ENCODE measurements at regions not wholly inside any gene's neighbourhood (a gene's known extent, or its start where the extent isn't known, plus 50 kb on each side); places are given as distances from the start of the nearest gene placed in this dataset.

DNA sequence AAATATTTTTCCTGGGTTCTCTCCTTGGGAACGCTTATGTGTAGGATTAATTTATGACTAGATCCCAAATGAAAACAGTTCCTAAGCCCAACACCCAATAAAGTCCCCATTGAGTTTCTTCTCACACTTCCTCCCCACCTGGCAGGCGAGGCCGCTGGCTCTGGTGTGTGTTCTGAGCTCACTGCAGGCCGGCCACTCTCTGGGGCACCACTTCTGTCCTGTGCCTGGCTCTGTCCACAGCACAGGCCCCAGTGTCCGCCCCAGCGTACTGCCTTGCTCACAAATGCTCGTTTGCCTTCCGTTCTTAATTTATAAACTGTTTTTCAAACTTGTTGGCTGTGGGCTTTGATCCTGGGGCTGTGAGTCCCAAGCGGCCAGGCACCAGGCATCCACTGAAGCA lies 90.6 kb downstream of the TLR5 start:
- peaks cover 29% of the 10 kb centered on the region; the same call in 1 of the 2 replicates for H3K27me3 ChIP-seq (ENCODE audit: insufficient read depth, low read depth)
- no peaks in the 10 kb centered on the region for H3K4me1 ChIP-seq (replicated peaks; ENCODE audit: insufficient read depth)
- H3F3A ChIP-seq (ENCODE audit: insufficient read depth, low read depth) = no peaks in the 10 kb centered on the region
- POLR2A ChIA-PET (ENCODE audit: unreplicated experiment) = no interaction called here
- H3K9me2 ChIP-seq (ENCODE audit: insufficient read depth) = no peaks in the 10 kb centered on the region
- DNase-seq = no peak
- TF ChIP-seq, protein P1, sequence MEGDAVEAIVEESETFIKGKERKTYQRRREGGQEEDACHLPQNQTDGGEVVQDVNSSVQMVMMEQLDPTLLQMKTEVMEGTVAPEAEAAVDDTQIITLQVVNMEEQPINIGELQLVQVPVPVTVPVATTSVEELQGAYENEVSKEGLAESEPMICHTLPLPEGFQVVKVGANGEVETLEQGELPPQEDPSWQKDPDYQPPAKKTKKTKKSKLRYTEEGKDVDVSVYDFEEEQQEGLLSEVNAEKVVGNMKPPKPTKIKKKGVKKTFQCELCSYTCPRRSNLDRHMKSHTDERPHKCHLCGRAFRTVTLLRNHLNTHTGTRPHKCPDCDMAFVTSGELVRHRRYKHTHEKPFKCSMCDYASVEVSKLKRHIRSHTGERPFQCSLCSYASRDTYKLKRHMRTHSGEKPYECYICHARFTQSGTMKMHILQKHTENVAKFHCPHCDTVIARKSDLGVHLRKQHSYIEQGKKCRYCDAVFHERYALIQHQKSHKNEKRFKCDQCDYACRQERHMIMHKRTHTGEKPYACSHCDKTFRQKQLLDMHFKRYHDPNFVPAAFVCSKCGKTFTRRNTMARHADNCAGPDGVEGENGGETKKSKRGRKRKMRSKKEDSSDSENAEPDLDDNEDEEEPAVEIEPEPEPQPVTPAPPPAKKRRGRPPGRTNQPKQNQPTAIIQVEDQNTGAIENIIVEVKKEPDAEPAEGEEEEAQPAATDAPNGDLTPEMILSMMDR (conservative IDR thresholded peaks at IDR 0.05) = no peak
- no peak for TF ChIP-seq EZH2 (IDR thresholded peaks at IDR 0.05; ENCODE audit: low read depth)
- H3K4me3 ChIP-seq = no peak overlapping the region
- H3K4me2 ChIP-seq = no peak overlapping the region
- H4K20me1 ChIP-seq (ENCODE audit: insufficient read depth) = no peaks in the 10 kb centered on the region
- H3K27ac ChIP-seq = no peak overlapping the region
- intact Hi-C loops (cut with micrococcal nuclease; ENCODE audit: unreplicated experiment) = no loop called here
- H3K79me2 ChIP-seq (ENCODE audit: low read depth) = no peaks in the 10 kb centered on the region
- no peaks in the 10 kb centered on the region for H3K36me3 ChIP-seq (ENCODE audit: low read depth)
- H2AFZ ChIP-seq = no peak overlapping the region
- CTCF ChIA-PET = no interaction called here
- no peaks in the 10 kb centered on the region for H3K9me3 ChIP-seq (ENCODE audit: insufficient read depth, low read depth)
- BruUV-seq (replicated peaks) = no TSS peak

DNA sequence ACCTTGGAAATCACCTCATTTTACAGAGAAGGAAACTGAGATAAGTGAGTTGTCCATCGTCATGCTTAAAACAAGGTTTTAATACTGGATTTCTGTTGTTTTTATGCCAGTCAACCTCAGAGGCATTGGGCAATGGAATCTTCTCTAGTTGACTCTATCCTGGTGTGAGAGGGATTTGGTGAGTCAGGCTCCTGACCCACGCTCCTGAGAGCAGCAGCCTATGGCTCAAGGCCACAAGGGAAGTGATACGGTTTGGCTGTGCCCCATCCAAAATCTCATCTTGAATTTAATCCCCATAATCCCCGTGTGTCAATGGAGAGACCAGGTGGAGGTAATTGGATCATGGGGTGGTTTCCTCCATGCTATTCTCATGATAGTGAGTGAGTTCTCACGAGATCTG lies 90.1 kb downstream of the TLR5 start:
- Histone ChIP-seq H3K27me3 (ENCODE audit: insufficient read depth, low read depth) (peaks cover 29% of the 10 kb centered on the region; the same call in 1 of the 2 replicates), H3F3A (ENCODE audit: insufficient read depth, low read depth) (no peaks in the 10 kb centered on the region), H4K20me1 (ENCODE audit: insufficient read depth) (no peaks in the 10 kb centered on the region), H3K36me3 (ENCODE audit: low read depth) (no peaks in the 10 kb centered on the region), H3K4me3 (no peak overlapping the region), H3K27ac (no peak overlapping the region), H2AFZ (no peak overlapping the region), H3K9me2 (ENCODE audit: insufficient read depth) (no peaks in the 10 kb centered on the region), H3K79me2 (ENCODE audit: low read depth) (no peaks in the 10 kb centered on the region), H3K4me1 (replicated peaks; ENCODE audit: insufficient read depth) (no peaks in the 10 kb centered on the region), H3K9me3 (ENCODE audit: insufficient read depth, low read depth) (no peaks in the 10 kb centered on the region), H3K4me2 (no peak overlapping the region)
- POLR2A ChIA-PET (ENCODE audit: unreplicated experiment) = no interaction called here
- no peak for TF ChIP-seq EZH2 (IDR thresholded peaks at IDR 0.05; ENCODE audit: low read depth)
- TF ChIP-seq, protein P1 (conservative IDR thresholded peaks at IDR 0.05) = no peak
- DNase-seq = no peak
- CTCF ChIA-PET = no interaction called here
- intact Hi-C loops (cut with micrococcal nuclease; ENCODE audit: unreplicated experiment) = no loop called here
- BruUV-seq (replicated peaks) = no TSS peak

DNA sequence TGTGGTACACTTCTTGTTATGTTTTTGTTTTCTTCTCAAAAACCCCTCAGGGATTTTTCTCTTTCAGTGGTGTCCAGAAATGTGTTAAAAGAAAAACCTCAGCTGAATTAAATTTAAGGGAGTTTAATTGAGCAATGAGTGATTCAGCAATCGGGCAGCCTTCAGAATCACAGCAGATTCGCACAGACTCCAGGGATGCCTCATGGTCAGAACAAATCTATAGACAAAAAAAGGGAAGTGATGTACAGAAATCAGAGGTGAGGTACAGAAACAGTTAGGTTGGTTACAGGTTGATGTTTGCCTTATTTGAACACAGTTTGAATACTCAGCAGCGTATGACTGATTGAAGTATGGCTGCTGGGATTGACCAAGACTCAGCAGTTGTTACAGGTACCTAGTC lies 86.2 kb downstream of the TLR5 start:
- ChIA-PET POLR2A (ENCODE audit: unreplicated experiment) (no interaction called here), CTCF (no interaction called here)
- no peak overlapping the region for H3K4me3 ChIP-seq
- DNase-seq = no peak
- H3F3A ChIP-seq (ENCODE audit: insufficient read depth, low read depth) = no peaks in the 10 kb centered on the region; the same call in 1 of the 2 replicates
- 0 out of 2 replicates have a peak, but pooled peaks cover under 1% of the 10 kb centered on the region for H3K4me1 ChIP-seq (replicated peaks; ENCODE audit: insufficient read depth)
- H4K20me1 ChIP-seq (ENCODE audit: insufficient read depth) = no peaks in the 10 kb centered on the region
- no peak for TF ChIP-seq EZH2 (IDR thresholded peaks at IDR 0.05; ENCODE audit: low read depth)
- BruUV-seq (replicated peaks) = no TSS peak
- intact Hi-C loops (cut with micrococcal nuclease; ENCODE audit: unreplicated experiment) = no loop called here
- H2AFZ ChIP-seq = no peak overlapping the region
- no peaks in the 10 kb centered on the region for H3K9me2 ChIP-seq (ENCODE audit: insufficient read depth)
- peaks cover 23% of the 10 kb centered on the region; the same call in 1 of the 2 replicates for H3K27me3 ChIP-seq (ENCODE audit: insufficient read depth, low read depth)
- no peak overlapping the region for H3K27ac ChIP-seq
- no peaks in the 10 kb centered on the region for H3K36me3 ChIP-seq (ENCODE audit: low read depth)
- H3K4me2 ChIP-seq = no peak overlapping the region
- H3K79me2 ChIP-seq (ENCODE audit: low read depth) = no peaks in the 10 kb centered on the region
- no peaks in the 10 kb centered on the region for H3K9me3 ChIP-seq (ENCODE audit: insufficient read depth, low read depth)

DNA sequence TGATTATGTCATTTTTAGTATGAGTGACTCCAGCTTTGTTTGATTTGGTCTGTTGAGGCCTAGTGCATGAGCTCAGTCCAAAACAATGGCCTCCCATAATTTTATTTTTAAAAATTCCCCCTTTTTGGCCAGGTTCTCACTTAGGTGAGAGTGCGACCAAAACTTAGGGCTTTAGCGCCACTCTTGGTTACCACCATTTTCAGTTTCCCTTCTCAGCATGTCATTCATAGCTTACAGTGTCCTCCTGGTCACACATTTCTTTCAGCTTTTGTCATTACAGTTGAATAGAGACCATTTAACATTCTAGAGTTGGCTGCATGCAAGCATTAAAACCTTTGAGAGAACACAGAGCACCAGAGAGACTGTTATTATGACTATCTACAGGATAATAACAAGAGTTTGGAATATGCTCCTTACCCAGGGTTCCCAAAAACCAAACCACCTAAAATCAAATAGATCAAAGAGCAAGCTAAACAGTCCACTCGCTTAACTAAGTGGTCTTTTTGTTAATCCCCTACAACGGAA lies 85.4 kb downstream of the TLR5 start:
- Histone ChIP-seq H3K4me2 (no peak overlapping the region), H3K9me3 (ENCODE audit: insufficient read depth, low read depth) (no peaks in the 10 kb centered on the region), H3K27me3 (ENCODE audit: insufficient read depth, low read depth) (peaks cover 22% of the 10 kb centered on the region; the same call in 1 of the 2 replicates), H3K27ac (no peak overlapping the region), H3K79me2 (ENCODE audit: low read depth) (no peaks in the 10 kb centered on the region), H3F3A (ENCODE audit: insufficient read depth, low read depth) (no peaks in the 10 kb centered on the region; the same call in 1 of the 2 replicates), H3K36me3 (ENCODE audit: low read depth) (no peaks in the 10 kb centered on the region), H4K20me1 (ENCODE audit: insufficient read depth) (no peaks in the 10 kb centered on the region), H3K9me2 (ENCODE audit: insufficient read depth) (no peaks in the 10 kb centered on the region), H3K4me1 (replicated peaks; ENCODE audit: insufficient read depth) (0 out of 2 replicates have a peak, but pooled peaks cover 9% of the 10 kb centered on the region), H2AFZ (no peak overlapping the region), H3K4me3 (no peak overlapping the region)
- TF ChIP-seq, protein P1 (conservative IDR thresholded peaks at IDR 0.05) = no peak
- no peak for TF ChIP-seq EZH2 (IDR thresholded peaks at IDR 0.05; ENCODE audit: low read depth)
- BruUV-seq (replicated peaks) = no TSS peak
- ChIA-PET POLR2A (ENCODE audit: unreplicated experiment) (no interaction called here), CTCF (no interaction called here)
- DNase-seq = no peak
- intact Hi-C loops (cut with micrococcal nuclease; ENCODE audit: unreplicated experiment) = no loop called here

Measured in PC-9 (cell line).